ENCODE measurements at regions not wholly inside any gene's neighbourhood (a gene's known extent, or its start where the extent isn't known, plus 50 kb on each side); places are given as distances from the start of the nearest gene placed in this dataset.

DNA sequence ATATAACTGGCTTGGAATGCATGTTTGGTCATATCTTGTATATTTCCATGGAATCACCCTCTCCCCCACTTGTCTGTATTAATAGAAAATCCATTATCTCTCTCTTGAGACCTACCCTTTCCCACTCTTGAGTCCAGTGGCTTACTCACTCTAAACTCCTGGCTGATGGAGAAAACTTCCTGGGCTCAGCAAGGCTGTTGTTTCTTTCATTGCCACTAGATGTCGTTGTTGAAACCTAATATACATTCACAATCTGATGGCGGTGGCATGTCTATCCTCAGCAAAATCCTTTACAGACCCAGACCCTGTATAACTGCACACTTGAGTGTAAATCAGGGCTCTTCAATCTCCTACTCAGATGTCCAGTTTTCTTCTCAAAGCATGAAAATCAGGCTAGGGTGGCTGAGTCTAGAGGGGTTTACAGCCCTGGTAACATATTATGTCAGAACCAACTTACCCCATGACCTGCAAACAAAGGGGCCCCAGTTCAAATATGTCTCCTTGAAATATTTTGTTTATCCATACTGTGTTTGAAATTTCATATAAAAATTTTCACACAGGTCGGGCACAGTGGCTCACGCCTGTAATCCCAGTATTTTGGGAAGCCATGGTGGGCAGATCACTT, 70.0 kb upstream of the FAM241A start:
- H3K4me3 ChIP-seq (ENCODE audit: low read depth in 1 of 3, low read length in 3 of 3) = no peak overlapping the region
- H3K9me3 ChIP-seq (ENCODE audit: control insufficient read depth in 4 of 4, low read length in 3 of 4) = no peaks in the 10 kb centered on the region
- H3K27ac ChIP-seq (ENCODE audit: low read depth in 1 of 2, low read length in 2 of 2) = no peak overlapping the region
- TF ChIP-seq, protein P1, sequence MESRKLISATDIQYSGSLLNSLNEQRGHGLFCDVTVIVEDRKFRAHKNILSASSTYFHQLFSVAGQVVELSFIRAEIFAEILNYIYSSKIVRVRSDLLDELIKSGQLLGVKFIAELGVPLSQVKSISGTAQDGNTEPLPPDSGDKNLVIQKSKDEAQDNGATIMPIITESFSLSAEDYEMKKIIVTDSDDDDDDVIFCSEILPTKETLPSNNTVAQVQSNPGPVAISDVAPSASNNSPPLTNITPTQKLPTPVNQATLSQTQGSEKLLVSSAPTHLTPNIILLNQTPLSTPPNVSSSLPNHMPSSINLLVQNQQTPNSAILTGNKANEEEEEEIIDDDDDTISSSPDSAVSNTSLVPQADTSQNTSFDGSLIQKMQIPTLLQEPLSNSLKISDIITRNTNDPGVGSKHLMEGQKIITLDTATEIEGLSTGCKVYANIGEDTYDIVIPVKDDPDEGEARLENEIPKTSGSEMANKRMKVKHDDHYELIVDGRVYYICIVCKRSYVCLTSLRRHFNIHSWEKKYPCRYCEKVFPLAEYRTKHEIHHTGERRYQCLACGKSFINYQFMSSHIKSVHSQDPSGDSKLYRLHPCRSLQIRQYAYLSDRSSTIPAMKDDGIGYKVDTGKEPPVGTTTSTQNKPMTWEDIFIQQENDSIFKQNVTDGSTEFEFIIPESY (IDR thresholded peaks at IDR 0.05) = no peak
- TF ChIP-seq RAD21 (IDR thresholded peaks at IDR 0.05) (peak; percentile 65 to 76), JUND (IDR thresholded peaks at IDR 0.05) (no peak)
- TF ChIP-seq, protein P2, sequence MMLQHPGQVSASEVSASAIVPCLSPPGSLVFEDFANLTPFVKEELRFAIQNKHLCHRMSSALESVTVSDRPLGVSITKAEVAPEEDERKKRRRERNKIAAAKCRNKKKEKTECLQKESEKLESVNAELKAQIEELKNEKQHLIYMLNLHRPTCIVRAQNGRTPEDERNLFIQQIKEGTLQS (IDR thresholded peaks at IDR 0.05) = no peak
- TF ChIP-seq, protein P3, sequence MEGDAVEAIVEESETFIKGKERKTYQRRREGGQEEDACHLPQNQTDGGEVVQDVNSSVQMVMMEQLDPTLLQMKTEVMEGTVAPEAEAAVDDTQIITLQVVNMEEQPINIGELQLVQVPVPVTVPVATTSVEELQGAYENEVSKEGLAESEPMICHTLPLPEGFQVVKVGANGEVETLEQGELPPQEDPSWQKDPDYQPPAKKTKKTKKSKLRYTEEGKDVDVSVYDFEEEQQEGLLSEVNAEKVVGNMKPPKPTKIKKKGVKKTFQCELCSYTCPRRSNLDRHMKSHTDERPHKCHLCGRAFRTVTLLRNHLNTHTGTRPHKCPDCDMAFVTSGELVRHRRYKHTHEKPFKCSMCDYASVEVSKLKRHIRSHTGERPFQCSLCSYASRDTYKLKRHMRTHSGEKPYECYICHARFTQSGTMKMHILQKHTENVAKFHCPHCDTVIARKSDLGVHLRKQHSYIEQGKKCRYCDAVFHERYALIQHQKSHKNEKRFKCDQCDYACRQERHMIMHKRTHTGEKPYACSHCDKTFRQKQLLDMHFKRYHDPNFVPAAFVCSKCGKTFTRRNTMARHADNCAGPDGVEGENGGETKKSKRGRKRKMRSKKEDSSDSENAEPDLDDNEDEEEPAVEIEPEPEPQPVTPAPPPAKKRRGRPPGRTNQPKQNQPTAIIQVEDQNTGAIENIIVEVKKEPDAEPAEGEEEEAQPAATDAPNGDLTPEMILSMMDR (IDR thresholded peaks at IDR 0.05; ENCODE audit: low read depth, low read length, missing input control) = peak; percentile 83
- TF ChIP-seq, protein P4, sequence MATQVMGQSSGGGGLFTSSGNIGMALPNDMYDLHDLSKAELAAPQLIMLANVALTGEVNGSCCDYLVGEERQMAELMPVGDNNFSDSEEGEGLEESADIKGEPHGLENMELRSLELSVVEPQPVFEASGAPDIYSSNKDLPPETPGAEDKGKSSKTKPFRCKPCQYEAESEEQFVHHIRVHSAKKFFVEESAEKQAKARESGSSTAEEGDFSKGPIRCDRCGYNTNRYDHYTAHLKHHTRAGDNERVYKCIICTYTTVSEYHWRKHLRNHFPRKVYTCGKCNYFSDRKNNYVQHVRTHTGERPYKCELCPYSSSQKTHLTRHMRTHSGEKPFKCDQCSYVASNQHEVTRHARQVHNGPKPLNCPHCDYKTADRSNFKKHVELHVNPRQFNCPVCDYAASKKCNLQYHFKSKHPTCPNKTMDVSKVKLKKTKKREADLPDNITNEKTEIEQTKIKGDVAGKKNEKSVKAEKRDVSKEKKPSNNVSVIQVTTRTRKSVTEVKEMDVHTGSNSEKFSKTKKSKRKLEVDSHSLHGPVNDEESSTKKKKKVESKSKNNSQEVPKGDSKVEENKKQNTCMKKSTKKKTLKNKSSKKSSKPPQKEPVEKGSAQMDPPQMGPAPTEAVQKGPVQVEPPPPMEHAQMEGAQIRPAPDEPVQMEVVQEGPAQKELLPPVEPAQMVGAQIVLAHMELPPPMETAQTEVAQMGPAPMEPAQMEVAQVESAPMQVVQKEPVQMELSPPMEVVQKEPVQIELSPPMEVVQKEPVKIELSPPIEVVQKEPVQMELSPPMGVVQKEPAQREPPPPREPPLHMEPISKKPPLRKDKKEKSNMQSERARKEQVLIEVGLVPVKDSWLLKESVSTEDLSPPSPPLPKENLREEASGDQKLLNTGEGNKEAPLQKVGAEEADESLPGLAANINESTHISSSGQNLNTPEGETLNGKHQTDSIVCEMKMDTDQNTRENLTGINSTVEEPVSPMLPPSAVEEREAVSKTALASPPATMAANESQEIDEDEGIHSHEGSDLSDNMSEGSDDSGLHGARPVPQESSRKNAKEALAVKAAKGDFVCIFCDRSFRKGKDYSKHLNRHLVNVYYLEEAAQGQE (IDR thresholded peaks at IDR 0.05) = no peak
- H3K4me1 ChIP-seq (ENCODE audit: control insufficient read depth in 4 of 4, insufficient read depth in 4 of 4, low read length in 3 of 4) = no peaks in the 10 kb centered on the region
- DNase-seq (ENCODE audit: low spot score) = no peak
- H3K36me3 ChIP-seq (ENCODE audit: control insufficient read depth in 4 of 4, insufficient read depth in 3 of 4, low read depth in 1 of 4, low read length in 3 of 4) = no peaks in the 10 kb centered on the region
- WGBS = 52% methylated on average over 4 of the region's 4 CpGs
- no peaks in the 10 kb centered on the region for H3K27me3 ChIP-seq (ENCODE audit: control insufficient read depth in 4 of 4, insufficient read depth in 4 of 4, low read length in 3 of 4)
- H3K9ac ChIP-seq (ENCODE audit: low read depth in 1 of 2, low read length in 2 of 2) = no peak overlapping the region

DNA sequence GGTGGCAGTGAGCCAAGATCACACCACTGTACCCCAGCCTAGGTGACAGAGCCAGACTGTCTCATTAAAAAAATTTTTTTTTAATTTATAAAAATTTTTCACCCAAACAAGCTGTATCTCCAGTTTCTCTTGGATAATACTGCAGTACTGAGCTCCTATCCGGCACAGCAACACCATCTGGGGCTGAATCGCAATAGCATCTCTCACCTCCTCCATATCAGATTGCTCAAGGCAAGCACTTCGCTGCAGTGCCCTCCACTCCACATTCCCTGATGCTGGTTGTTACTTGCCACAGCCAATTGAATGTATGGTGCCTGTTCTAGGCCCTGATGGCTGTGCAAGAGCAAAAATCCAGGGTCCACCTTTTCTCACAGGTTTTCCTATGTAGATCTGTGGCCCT, 69.3 kb upstream of the FAM241A start:
- Histone ChIP-seq H3K9me3 (ENCODE audit: control insufficient read depth in 4 of 4, low read length in 3 of 4) (no peaks in the 10 kb centered on the region), H3K4me1 (ENCODE audit: control insufficient read depth in 4 of 4, insufficient read depth in 4 of 4, low read length in 3 of 4) (no peaks in the 10 kb centered on the region), H3K9ac (ENCODE audit: low read depth in 1 of 2, low read length in 2 of 2) (no peak overlapping the region), H3K27me3 (ENCODE audit: control insufficient read depth in 4 of 4, insufficient read depth in 4 of 4, low read length in 3 of 4) (no peaks in the 10 kb centered on the region), H3K4me3 (ENCODE audit: low read depth in 1 of 3, low read length in 3 of 3) (no peak overlapping the region), H3K36me3 (ENCODE audit: control insufficient read depth in 4 of 4, insufficient read depth in 3 of 4, low read depth in 1 of 4, low read length in 3 of 4) (no peaks in the 10 kb centered on the region), H3K27ac (ENCODE audit: low read depth in 1 of 2, low read length in 2 of 2) (no peak overlapping the region)
- TF ChIP-seq HNF4G (IDR thresholded peaks at IDR 0.05) (no peak), SP1 (IDR thresholded peaks at IDR 0.05) (no peak), RXRA (IDR thresholded peaks at IDR 0.05) (no peak), GABPA (IDR thresholded peaks at IDR 0.05 in 1 of 2, conservative IDR thresholded peaks at IDR 0.05 in 1 of 2) (no peak), RAD21 (IDR thresholded peaks at IDR 0.05) (no peak), NR2F2 (IDR thresholded peaks at IDR 0.05) (no peak), YY1 (IDR thresholded peaks at IDR 0.05) (no peak), EGR1 (IDR thresholded peaks at IDR 0.05; ENCODE audit: low read depth in 2 of 2) (no peak)
- TF ChIP-seq, protein P5, sequence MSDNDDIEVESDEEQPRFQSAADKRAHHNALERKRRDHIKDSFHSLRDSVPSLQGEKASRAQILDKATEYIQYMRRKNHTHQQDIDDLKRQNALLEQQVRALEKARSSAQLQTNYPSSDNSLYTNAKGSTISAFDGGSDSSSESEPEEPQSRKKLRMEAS (IDR thresholded peaks at IDR 0.05) = no peak
- TF ChIP-seq, protein P3 (IDR thresholded peaks at IDR 0.05; ENCODE audit: low read depth, low read length, missing input control) = no peak
- TF ChIP-seq, protein P1 (IDR thresholded peaks at IDR 0.05) = no peak
- WGBS = 85% methylated on average over 3 of the region's 3 CpGs
- no peak for DNase-seq (ENCODE audit: low spot score)

Data from liver (tissue), 8 donors.